Karpas-422 (cell line): ENCODE measurements at regions not wholly inside any gene's neighbourhood (a gene's known extent, or its start where the extent isn't known, plus 50 kb on each side); places are given as distances from the start of the nearest gene placed in this dataset.

Experiments used
- DNase-seq: peaks from one replicate; pipeline ENCODE4 v3.0.0-alpha.2; 2015
- H2AFZ ChIP-seq: fragments of 200-600 bp; sonication (generic); 2 replicates; pipeline ENCODE4 v1.6.1; 2014; ENCODE audit warnings: antibody characterized with exemption, low read length, mixed read lengths
- H3K27ac ChIP-seq: fragments of 200-600 bp; sonication (generic); 2 replicates; pipeline ENCODE4 v1.5.1; 2014; ENCODE audit warnings: mild to moderate bottlenecking, low read length, moderate library complexity
- H3K27me3 ChIP-seq: fragments of 200-600 bp; sonication (generic); 2 replicates; pipeline ENCODE4 v1.6.1; 2014; ENCODE audit warnings: low read length, mixed read lengths
- H3K36me3 ChIP-seq: fragments of 200-600 bp; sonication (generic); 2 replicates; pipeline ENCODE4 v1.6.1; 2014; ENCODE audit warnings: low read length, mixed read lengths; ENCODE audit not compliant: insufficient read depth
- H3K4me1 ChIP-seq: fragments of 200-600 bp; sonication (generic); 2 replicates; pipeline ENCODE4 v1.6.1; 2014; ENCODE audit warnings: mild to moderate bottlenecking, low read length, mixed read lengths
- H3K4me2 ChIP-seq: fragments of 200-600 bp; sonication (generic); 2 replicates; pipeline ENCODE4 v1.6.1; 2014; ENCODE audit warnings: low read length, low read depth, mild to moderate bottlenecking; ENCODE audit not compliant: poor library complexity, severe bottlenecking
- H3K4me3 ChIP-seq: fragments of 200-600 bp; sonication (generic); 2 replicates; pipeline ENCODE4 v1.5.1; 2014; ENCODE audit warnings: mild to moderate bottlenecking, antibody characterized with exemption, low read length, mixed read lengths
- H3K79me2 ChIP-seq: fragments of 200-600 bp; sonication (generic); 2 replicates; pipeline ENCODE4 v1.6.1; 2014; ENCODE audit warnings: mild to moderate bottlenecking, low read length, mixed read lengths
- H3K9ac ChIP-seq: fragments of 200-600 bp; sonication (generic); 2 replicates; pipeline ENCODE4 v1.6.0; 2014; ENCODE audit warnings: low read length
- H3K9me2 ChIP-seq: fragments of 200-600 bp; sonication (generic), shearing (Covaris generic); replicated peaks from 2 replicates; pipeline ENCODE4 v1.6.0; 2014; ENCODE audit warnings: mild to moderate bottlenecking, low read length, moderate library complexity; ENCODE audit not compliant: insufficient read depth
- H3K9me3 ChIP-seq: fragments of 300-700, 200-600 bp; sonication (generic); 2 replicates; pipeline ENCODE4 v1.6.1; 2014; ENCODE audit warnings: low read length, mixed read lengths
- H4K20me1 ChIP-seq: fragments of 200-600 bp; sonication (generic); 2 replicates; pipeline ENCODE4 v1.6.1; 2014; ENCODE audit warnings: mild to moderate bottlenecking, antibody characterized with exemption, low read length, low read depth; ENCODE audit not compliant: insufficient read depth

- no peaks in the 10 kb centered on the region for H3K9me2 ChIP-seq
- H2AFZ ChIP-seq = no peak overlapping the region
- no peak overlapping the region for H3K9ac ChIP-seq
- DNase-seq = no peak
- no peaks in the 10 kb centered on the region for H3K9me3 ChIP-seq
- H3K27me3 ChIP-seq = no peaks in the 10 kb centered on the region
- no peaks in the 10 kb centered on the region for H3K79me2 ChIP-seq
- H3K4me1 ChIP-seq = no peaks in the 10 kb centered on the region
- no peaks in the 10 kb centered on the region for H4K20me1 ChIP-seq
- H3K4me3 ChIP-seq = no peak overlapping the region
- H3K4me2 ChIP-seq = no peak overlapping the region
- H3K36me3 ChIP-seq = no peaks in the 10 kb centered on the region
- H3K27ac ChIP-seq = no peak overlapping the region
Observed at GRCh38 chr13:60925686-60926085, 490.0 kb downstream of the PCDH20 start.

GRCh38 chr13:60924856-60925255 lies 490.8 kb downstream of the PCDH20 start:
- no peak overlapping the region for H3K4me3 ChIP-seq
- no peak overlapping the region for H3K4me2 ChIP-seq
- no peaks in the 10 kb centered on the region for H3K27me3 ChIP-seq
- H2AFZ ChIP-seq = no peak overlapping the region
- no peaks in the 10 kb centered on the region for H4K20me1 ChIP-seq
- no peaks in the 10 kb centered on the region for H3K4me1 ChIP-seq
- no peaks in the 10 kb centered on the region for H3K9me3 ChIP-seq
- no peak overlapping the region for H3K9ac ChIP-seq
- no peaks in the 10 kb centered on the region for H3K36me3 ChIP-seq
- H3K9me2 ChIP-seq = no peaks in the 10 kb centered on the region
- DNase-seq = no peak
- no peaks in the 10 kb centered on the region for H3K79me2 ChIP-seq
- H3K27ac ChIP-seq = no peak overlapping the region

GRCh38 chr13:60922576-60923231 lies 492.9 kb downstream of the PCDH20 start:
- H3K4me3 ChIP-seq = no peak overlapping the region
- H3K9me2 ChIP-seq = no peaks in the 10 kb centered on the region
- no peak overlapping the region for H3K9ac ChIP-seq
- H2AFZ ChIP-seq = no peak overlapping the region
- H3K79me2 ChIP-seq = no peaks in the 10 kb centered on the region
- DNase-seq = no peak
- no peak overlapping the region for H3K27ac ChIP-seq
- H3K4me1 ChIP-seq = no peaks in the 10 kb centered on the region
- H3K36me3 ChIP-seq = no peaks in the 10 kb centered on the region
- H4K20me1 ChIP-seq = no peaks in the 10 kb centered on the region
- H3K4me2 ChIP-seq = no peak overlapping the region
- H3K9me3 ChIP-seq = no peaks in the 10 kb centered on the region
- H3K27me3 ChIP-seq = no peaks in the 10 kb centered on the region

- Histone ChIP-seq H4K20me1 (no peaks in the 10 kb centered on the region), H3K9me2 (no peaks in the 10 kb centered on the region), H3K36me3 (no peaks in the 10 kb centered on the region), H3K4me3 (no peak overlapping the region), H3K27ac (no peak overlapping the region), H3K27me3 (no peaks in the 10 kb centered on the region), H3K4me1 (no peaks in the 10 kb centered on the region), H3K9me3 (no peaks in the 10 kb centered on the region), H3K4me2 (no peak overlapping the region), H3K79me2 (no peaks in the 10 kb centered on the region), H3K9ac (no peak overlapping the region), H2AFZ (no peak overlapping the region)
- no peak for DNase-seq
Observed at GRCh38 chr13:60893801-60894200, 496.8 kb downstream of the TDRD3 start.

- Histone ChIP-seq H3K27ac (no peak overlapping the region), H3K4me1 (no peaks in the 10 kb centered on the region), H3K36me3 (no peaks in the 10 kb centered on the region), H3K9ac (no peak overlapping the region), H3K79me2 (no peaks in the 10 kb centered on the region), H3K9me3 (no peaks in the 10 kb centered on the region), H3K27me3 (no peaks in the 10 kb centered on the region), H3K4me3 (no peak overlapping the region), H4K20me1 (no peaks in the 10 kb centered on the region), H3K4me2 (no peak overlapping the region), H2AFZ (no peak overlapping the region), H3K9me2 (no peaks in the 10 kb centered on the region)
- DNase-seq = no peak
Observed at GRCh38 chr13:60887711-60888110, 490.7 kb downstream of the TDRD3 start.

- no peaks in the 10 kb centered on the region for H3K36me3 ChIP-seq
- no peaks in the 10 kb centered on the region for H3K4me1 ChIP-seq
- H3K79me2 ChIP-seq = no peaks in the 10 kb centered on the region
- no peak overlapping the region for H3K27ac ChIP-seq
- no peak overlapping the region for H3K4me3 ChIP-seq
- no peak overlapping the region for H3K4me2 ChIP-seq
- no peak overlapping the region for H3K9ac ChIP-seq
- H3K27me3 ChIP-seq = no peaks in the 10 kb centered on the region; the same call in 1 of the 2 replicates
- H3K9me2 ChIP-seq = no peaks in the 10 kb centered on the region
- H2AFZ ChIP-seq = no peak overlapping the region
- H3K9me3 ChIP-seq = no peaks in the 10 kb centered on the region
- H4K20me1 ChIP-seq = no peaks in the 10 kb centered on the region
- DNase-seq = no peak
Observed at GRCh38 chr13:60881507-60881906, 484.5 kb downstream of the TDRD3 start.

GRCh38 chr13:60873116-60873515 lies 476.1 kb downstream of the TDRD3 start:
- H3K4me1 ChIP-seq = no peaks in the 10 kb centered on the region
- H3K9me3 ChIP-seq = no peaks in the 10 kb centered on the region
- H3K9ac ChIP-seq = no peak overlapping the region
- no peaks in the 10 kb centered on the region for H4K20me1 ChIP-seq
- H3K27ac ChIP-seq = no peak overlapping the region
- no peak overlapping the region for H2AFZ ChIP-seq
- H3K27me3 ChIP-seq = no peaks in the 10 kb centered on the region
- H3K4me2 ChIP-seq = no peak overlapping the region
- H3K79me2 ChIP-seq = no peaks in the 10 kb centered on the region
- no peaks in the 10 kb centered on the region for H3K36me3 ChIP-seq
- no peaks in the 10 kb centered on the region for H3K9me2 ChIP-seq
- no peak overlapping the region for H3K4me3 ChIP-seq
- no peak for DNase-seq

- H3K4me3 ChIP-seq = no peak overlapping the region
- H4K20me1 ChIP-seq = no peaks in the 10 kb centered on the region
- no peak overlapping the region for H3K27ac ChIP-seq
- H3K79me2 ChIP-seq = no peaks in the 10 kb centered on the region
- H3K9ac ChIP-seq = no peak overlapping the region
- H3K36me3 ChIP-seq = no peaks in the 10 kb centered on the region
- H2AFZ ChIP-seq = no peak overlapping the region
- H3K27me3 ChIP-seq = no peaks in the 10 kb centered on the region
- H3K4me2 ChIP-seq = no peak overlapping the region
- no peaks in the 10 kb centered on the region for H3K9me2 ChIP-seq
- H3K4me1 ChIP-seq = no peaks in the 10 kb centered on the region
- no peak for DNase-seq
- H3K9me3 ChIP-seq = no peaks in the 10 kb centered on the region
Observed at GRCh38 chr13:60869941-60870613, 473.1 kb downstream of the TDRD3 start.
